Type B pancreatic cell (in vitro differentiated cells): ENCODE measurements at regions not wholly inside any gene's neighbourhood (a gene's known extent, or its start where the extent isn't known, plus 50 kb on each side); places are given as distances from the start of the nearest gene placed in this dataset.

ENCODE experiments used
- DNase-seq: peaks from one replicate; pipeline ENCODE4 v3.0.0; 2021; ENCODE audit warnings: mixed read lengths; ENCODE audit not compliant: unreplicated experiment; ENCODE audit errors: extremely low spot score
- H3K27ac Mint-ChIP-seq: 2 replicates; pipeline ENCODE4 v1.8.0; 2021; ENCODE audit warnings: mild to moderate bottlenecking, mixed read lengths
- H3K27me3 Mint-ChIP-seq: 2 replicates; pipeline ENCODE4 v1.8.0; 2021; ENCODE audit warnings: mixed read lengths
- H3K36me3 Mint-ChIP-seq: 2 replicates; pipeline ENCODE4 v1.8.0; 2021; ENCODE audit warnings: mixed read lengths
- H3K4me1 Mint-ChIP-seq: one replicate; pipeline ENCODE4 v1.8.0; 2021; ENCODE audit warnings: mixed read lengths; ENCODE audit not compliant: unreplicated experiment
- H3K4me3 Mint-ChIP-seq: 2 replicates; pipeline ENCODE4 v1.8.0; 2021; ENCODE audit warnings: mild to moderate bottlenecking, mixed read lengths
- H3K9me3 Mint-ChIP-seq: 2 replicates; pipeline ENCODE4 v1.8.0; 2021; ENCODE audit warnings: mixed read lengths
- CTCF ChIP-seq: fragments of 200-600 bp; sonication (generic); conservative IDR thresholded peaks from 2 replicates; pipeline ENCODE4 v1.5.0; 2021; ENCODE audit warnings: antibody characterized with exemption, mild to moderate bottlenecking

DNA sequence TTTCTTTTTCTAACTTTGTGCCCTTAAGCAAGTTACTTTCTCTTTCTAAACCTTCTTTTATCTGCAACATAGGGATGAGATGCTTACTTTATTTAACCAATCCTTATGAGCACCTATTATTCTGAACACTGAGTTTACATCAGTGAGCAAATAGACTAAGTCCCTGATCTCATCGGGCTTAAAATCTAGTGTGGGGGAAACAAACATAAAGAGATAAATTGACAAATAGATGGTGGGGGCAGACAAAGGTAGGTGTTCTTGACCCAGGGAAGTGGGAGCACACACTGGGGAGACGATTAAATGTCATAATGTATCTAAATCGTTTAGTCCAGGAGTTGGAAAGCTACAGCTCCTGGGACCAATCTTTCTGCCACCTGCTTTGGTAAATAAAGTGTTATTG, 129.6 kb downstream of the TFAP2C start:
- peaks cover 6% of the 10 kb centered on the region for H3K9me3 Mint-ChIP-seq
- H3K4me1 Mint-ChIP-seq: no peaks in the 10 kb centered on the region
- TF ChIP-seq CTCF: no peak
- H3K4me3 Mint-ChIP-seq: no peak overlapping the region
- H3K36me3 Mint-ChIP-seq: no peaks in the 10 kb centered on the region
- H3K27ac Mint-ChIP-seq: no peak overlapping the region
- DNase-seq: no peak
- no peaks in the 10 kb centered on the region for H3K27me3 Mint-ChIP-seq

DNA sequence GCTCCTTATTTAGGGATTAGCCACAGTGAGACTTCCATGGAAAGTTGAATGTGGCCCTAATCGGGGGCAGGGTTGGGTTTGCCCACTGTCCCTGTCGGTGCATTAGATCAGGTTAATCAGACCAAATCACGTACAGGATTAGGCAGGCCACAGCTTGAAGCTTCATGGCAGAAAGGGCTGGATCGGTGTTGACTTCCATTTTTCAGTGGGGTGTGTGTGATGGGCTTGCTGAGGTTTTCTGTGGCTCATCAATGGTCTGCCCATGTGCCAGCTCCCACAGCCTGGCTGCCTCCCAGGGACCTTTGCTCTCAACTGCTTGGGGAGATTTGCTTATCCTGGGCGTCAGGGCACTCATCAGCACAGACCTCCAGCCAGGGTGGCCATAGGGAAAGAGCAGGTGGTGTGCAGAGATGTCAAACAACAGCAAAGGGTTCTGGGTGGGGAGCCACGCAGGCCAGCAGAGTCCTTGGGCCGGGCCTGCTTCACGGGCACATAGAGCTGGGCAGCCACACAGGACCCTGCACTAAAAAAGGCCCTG, 130.7 kb downstream of the TFAP2C start:
- no peak for DNase-seq
- TF ChIP-seq CTCF: no peak
- H3K9me3 Mint-ChIP-seq: peaks cover 5% of the 10 kb centered on the region
- H3K36me3 Mint-ChIP-seq: no peaks in the 10 kb centered on the region
- no peaks in the 10 kb centered on the region for H3K4me1 Mint-ChIP-seq
- no peaks in the 10 kb centered on the region for H3K27me3 Mint-ChIP-seq
- H3K4me3 Mint-ChIP-seq: no peak overlapping the region
- no peak overlapping the region for H3K27ac Mint-ChIP-seq

- H3K4me3 Mint-ChIP-seq: no peak overlapping the region
- no peak overlapping the region for H3K27ac Mint-ChIP-seq
- no peak for DNase-seq
- no peak for TF ChIP-seq CTCF
- no peaks in the 10 kb centered on the region for H3K4me1 Mint-ChIP-seq
- H3K27me3 Mint-ChIP-seq: no peaks in the 10 kb centered on the region
- H3K9me3 Mint-ChIP-seq: peaks cover 2% of the 10 kb centered on the region
- H3K36me3 Mint-ChIP-seq: no peaks in the 10 kb centered on the region
Observed at GRCh38 chr20:56760610-56761009, 131.5 kb downstream of the TFAP2C start.

DNA sequence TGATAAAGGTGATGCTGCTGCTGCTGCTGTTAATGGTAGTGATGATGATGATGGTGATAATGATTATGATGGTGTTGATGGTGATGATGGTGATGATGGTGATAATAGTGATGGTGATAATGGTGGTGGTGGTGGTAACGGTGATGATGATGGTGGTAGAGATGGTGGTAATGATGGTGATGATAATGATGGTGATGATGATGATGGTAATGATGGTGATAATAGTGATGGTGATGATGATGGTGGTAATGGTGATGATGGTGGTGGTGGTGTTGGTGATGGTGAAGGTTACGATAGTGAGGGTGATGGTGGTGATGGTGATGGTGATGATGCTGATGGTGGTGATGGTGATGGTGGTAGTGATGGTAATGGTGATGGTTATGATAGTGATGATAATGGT, 132.3 kb downstream of the TFAP2C start:
- Mint-ChIP-seq H3K36me3 (no peaks in the 10 kb centered on the region), H3K27me3 (no peaks in the 10 kb centered on the region), H3K27ac (no peak overlapping the region), H3K4me1 (peaks cover 1% of the 10 kb centered on the region), H3K9me3 (peaks cover 5% of the 10 kb centered on the region), H3K4me3 (no peak overlapping the region)
- TF ChIP-seq CTCF: no peak
- DNase-seq: no peak

DNA sequence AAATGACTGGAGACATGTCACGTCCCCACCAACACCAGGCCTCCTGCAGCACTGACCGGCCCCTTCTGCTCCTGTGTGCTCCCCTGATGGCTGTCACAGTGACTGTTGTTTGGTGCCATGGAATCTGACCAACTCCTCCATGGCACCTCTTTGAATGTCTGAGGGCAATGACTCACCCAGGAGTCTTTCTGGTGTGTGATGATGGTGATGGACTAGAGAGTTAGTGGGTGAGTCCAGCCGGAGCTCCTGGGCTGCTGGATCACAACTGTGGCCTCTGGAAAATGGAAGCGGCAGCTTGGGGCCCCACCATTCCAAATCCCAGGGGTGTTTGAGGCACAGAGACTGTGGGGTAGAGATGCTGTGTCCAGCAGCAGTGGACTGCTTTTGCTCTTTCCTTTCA, 133.3 kb downstream of the TFAP2C start:
- DNase-seq: no peak
- H3K36me3 Mint-ChIP-seq: no peaks in the 10 kb centered on the region
- peaks cover 10% of the 10 kb centered on the region for H3K9me3 Mint-ChIP-seq
- H3K27ac Mint-ChIP-seq: no peak overlapping the region
- no peaks in the 10 kb centered on the region for H3K27me3 Mint-ChIP-seq
- TF ChIP-seq CTCF: no peak
- H3K4me1 Mint-ChIP-seq: peaks cover 5% of the 10 kb centered on the region
- no peak overlapping the region for H3K4me3 Mint-ChIP-seq

DNA sequence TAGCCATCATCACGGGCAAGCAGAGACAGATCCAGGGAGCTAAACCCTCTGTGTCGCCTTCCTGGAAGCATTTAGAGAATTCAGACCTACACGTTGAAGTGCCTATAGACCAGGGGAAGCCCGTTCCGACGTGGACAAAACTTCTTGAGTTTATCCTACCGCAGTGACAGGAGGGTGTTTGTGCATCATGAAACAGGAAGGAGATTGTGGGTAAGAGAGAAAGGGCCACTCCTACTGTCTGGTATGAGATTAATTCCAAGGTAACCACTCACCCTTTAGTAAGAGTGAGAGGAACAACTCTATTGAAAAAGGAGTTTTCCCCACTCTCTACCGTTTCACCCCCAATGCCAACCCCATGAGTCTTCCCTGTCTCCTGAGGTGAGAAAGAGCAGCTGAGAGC, 133.7 kb downstream of the TFAP2C start:
- no peak for TF ChIP-seq CTCF
- H3K4me1 Mint-ChIP-seq: peaks cover 5% of the 10 kb centered on the region
- no peaks in the 10 kb centered on the region for H3K27me3 Mint-ChIP-seq
- no peak overlapping the region for H3K27ac Mint-ChIP-seq
- no peaks in the 10 kb centered on the region for H3K36me3 Mint-ChIP-seq
- H3K9me3 Mint-ChIP-seq: peaks cover 10% of the 10 kb centered on the region
- DNase-seq: no peak
- H3K4me3 Mint-ChIP-seq: no peak overlapping the region
